ENCODE measurements at regions not wholly inside any gene's neighbourhood (a gene's known extent, or its start where the extent isn't known, plus 50 kb on each side); places are given as distances from the start of the nearest gene placed in this dataset.

DNA sequence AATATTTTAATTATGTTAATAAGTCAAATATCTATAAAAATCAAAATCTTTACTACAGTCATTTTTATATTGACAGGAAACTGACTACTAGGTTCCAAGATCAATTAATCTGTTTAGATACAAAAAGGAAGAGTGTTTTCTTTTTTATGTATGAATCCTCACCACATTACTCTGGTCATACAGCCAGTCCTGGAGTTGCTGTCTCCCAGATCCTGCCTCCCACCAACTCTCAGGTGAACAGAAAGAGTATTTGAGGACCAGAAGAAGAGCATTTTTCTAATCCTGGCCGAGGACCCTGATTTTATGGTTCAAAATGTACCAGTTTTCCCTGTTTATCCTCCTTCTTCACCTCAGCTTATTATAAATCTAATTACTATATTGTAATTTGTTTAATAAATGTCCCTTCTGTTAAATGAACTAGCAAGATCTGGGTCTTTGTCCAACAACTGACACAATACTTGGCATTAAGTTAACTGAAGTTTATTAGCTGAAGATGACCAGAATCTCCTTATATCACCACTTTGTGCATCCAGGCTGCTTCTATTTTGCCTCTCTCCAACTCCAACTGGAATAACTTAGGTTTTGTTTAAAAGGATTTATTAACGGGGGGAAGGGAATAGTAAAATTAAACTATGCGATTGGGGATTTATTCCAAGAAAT is 224.4 kb upstream of the PCDH7 start:
- no peaks in the 10 kb centered on the region for H3K79me2 ChIP-seq (ENCODE audit: control insufficient read depth, insufficient read depth, low read length)
- no peaks in the 10 kb centered on the region for H4K20me1 ChIP-seq (replicated peaks; ENCODE audit: control insufficient read depth, extremely low read depth, insufficient read depth, low read length)
- H3K27me3 ChIP-seq (ENCODE audit: control insufficient read depth in 2 of 2, insufficient read depth in 2 of 2, low read length in 2 of 2), result no peaks in the 10 kb centered on the region
- BruUV-seq (replicated peaks), result no TSS peak
- intact Hi-C loops (cut with micrococcal nuclease) (no loop called here), dilution Hi-C loops (cut with MboI; ENCODE audit: extremely low pct_ligation_motif_present, low sequenced_read_pairs) (no loop called here)
- no peak overlapping the region for H3K4me3 ChIP-seq (replicated peaks in 1 of 3; ENCODE audit: insufficient read depth in 1 of 3, low read depth in 1 of 3, low read length in 3 of 3)
- H3K27ac ChIP-seq (ENCODE audit: insufficient read depth, low read depth, low read length), result no peak overlapping the region
- H3K4me2 ChIP-seq (ENCODE audit: insufficient read depth, low read length), result no peak overlapping the region
- CTCF ChIA-PET, result interaction anchor here (1.5 kb wide), 1 partner anchor 10 kb away, joined by 3 read pairs; no protein-coding TSS in a partner anchor
- DNase-seq (ENCODE audit: low read depth, low spot score), result no peak
- POLR2A ChIA-PET, result no interaction called here
- FAIRE-seq, result no peak
- TF ChIP-seq POLR2AphosphoS5 (IDR thresholded peaks at IDR 0.05; ENCODE audit: insufficient read depth, low read depth, low read length) (no peak), POLR2A (IDR thresholded peaks at IDR 0.05; ENCODE audit: low read depth, low read length) (no peak), EZH2 (IDR thresholded peaks at IDR 0.05; ENCODE audit: borderline replicate concordance, low read depth, low read length, severe bottlenecking) (no peak)
- TF ChIP-seq, protein P1, sequence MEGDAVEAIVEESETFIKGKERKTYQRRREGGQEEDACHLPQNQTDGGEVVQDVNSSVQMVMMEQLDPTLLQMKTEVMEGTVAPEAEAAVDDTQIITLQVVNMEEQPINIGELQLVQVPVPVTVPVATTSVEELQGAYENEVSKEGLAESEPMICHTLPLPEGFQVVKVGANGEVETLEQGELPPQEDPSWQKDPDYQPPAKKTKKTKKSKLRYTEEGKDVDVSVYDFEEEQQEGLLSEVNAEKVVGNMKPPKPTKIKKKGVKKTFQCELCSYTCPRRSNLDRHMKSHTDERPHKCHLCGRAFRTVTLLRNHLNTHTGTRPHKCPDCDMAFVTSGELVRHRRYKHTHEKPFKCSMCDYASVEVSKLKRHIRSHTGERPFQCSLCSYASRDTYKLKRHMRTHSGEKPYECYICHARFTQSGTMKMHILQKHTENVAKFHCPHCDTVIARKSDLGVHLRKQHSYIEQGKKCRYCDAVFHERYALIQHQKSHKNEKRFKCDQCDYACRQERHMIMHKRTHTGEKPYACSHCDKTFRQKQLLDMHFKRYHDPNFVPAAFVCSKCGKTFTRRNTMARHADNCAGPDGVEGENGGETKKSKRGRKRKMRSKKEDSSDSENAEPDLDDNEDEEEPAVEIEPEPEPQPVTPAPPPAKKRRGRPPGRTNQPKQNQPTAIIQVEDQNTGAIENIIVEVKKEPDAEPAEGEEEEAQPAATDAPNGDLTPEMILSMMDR (IDR thresholded peaks at IDR 0.05; ENCODE audit: extremely low read depth in 1 of 2, insufficient read depth in 1 of 2, low read depth in 1 of 2, low read length in 2 of 2), result no peak
- no peaks in the 10 kb centered on the region for H3K4me1 ChIP-seq (ENCODE audit: control insufficient read depth, extremely low read depth, insufficient read depth, low read length)
- H3K36me3 ChIP-seq (ENCODE audit: control insufficient read depth in 2 of 2, extremely low read depth in 1 of 2, insufficient read depth in 2 of 2, low read length in 2 of 2), result no peaks in the 10 kb centered on the region
- H3K9ac ChIP-seq (replicated peaks; ENCODE audit: extremely low read depth, insufficient read depth, low read length), result no peak overlapping the region
- no peaks in the 10 kb centered on the region for H3K9me3 ChIP-seq (replicated peaks; ENCODE audit: control insufficient read depth, insufficient read depth, low read length)
- no peaks in the 10 kb centered on the region for H3K9me1 ChIP-seq (replicated peaks; ENCODE audit: control insufficient read depth, extremely low read depth, insufficient read depth, low read length)
- H2AFZ ChIP-seq (ENCODE audit: low read depth, low read length), result no peak overlapping the region

DNA sequence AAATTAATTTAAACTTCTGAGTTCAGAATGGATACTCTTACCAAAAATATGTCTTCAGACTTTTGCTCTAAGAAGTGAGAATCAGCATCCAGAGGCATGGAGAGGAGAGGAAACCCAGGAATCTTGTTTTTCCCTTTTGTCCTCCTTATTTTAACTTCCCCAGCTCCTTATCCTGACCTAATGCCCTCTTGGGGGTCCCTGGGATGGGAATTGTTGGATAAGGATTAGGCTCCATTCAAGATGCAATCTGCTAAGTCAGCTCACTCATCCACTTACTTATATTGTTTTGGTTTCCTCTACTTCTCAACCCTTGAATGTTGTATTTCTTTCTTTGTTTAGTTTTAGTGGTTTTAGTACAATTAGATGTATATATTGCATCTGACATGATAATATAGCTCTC is 208.4 kb upstream of the PCDH7 start:
- FAIRE-seq (peak; percentile 35), DNase-seq (ENCODE audit: low read depth, low spot score) (no peak)
- BruUV-seq (replicated peaks), result no TSS peak
- Histone ChIP-seq H3K9me3 (replicated peaks; ENCODE audit: control insufficient read depth, insufficient read depth, low read length) (no peaks in the 10 kb centered on the region), H3K4me2 (ENCODE audit: insufficient read depth, low read length) (no peak overlapping the region), H2AFZ (ENCODE audit: low read depth, low read length) (no peak overlapping the region), H3K9me1 (replicated peaks; ENCODE audit: control insufficient read depth, extremely low read depth, insufficient read depth, low read length) (no peaks in the 10 kb centered on the region), H3K36me3 (ENCODE audit: control insufficient read depth in 2 of 2, extremely low read depth in 1 of 2, insufficient read depth in 2 of 2, low read length in 2 of 2) (no peaks in the 10 kb centered on the region), H3K4me3 (replicated peaks in 1 of 3; ENCODE audit: insufficient read depth in 1 of 3, low read depth in 1 of 3, low read length in 3 of 3) (no peak overlapping the region), H3K79me2 (ENCODE audit: control insufficient read depth, insufficient read depth, low read length) (no peaks in the 10 kb centered on the region), H4K20me1 (replicated peaks; ENCODE audit: control insufficient read depth, extremely low read depth, insufficient read depth, low read length) (no peaks in the 10 kb centered on the region), H3K27ac (ENCODE audit: insufficient read depth, low read depth, low read length) (no peak overlapping the region), H3K9ac (replicated peaks; ENCODE audit: extremely low read depth, insufficient read depth, low read length) (no peak overlapping the region), H3K4me1 (ENCODE audit: control insufficient read depth, extremely low read depth, insufficient read depth, low read length) (no peaks in the 10 kb centered on the region), H3K27me3 (ENCODE audit: control insufficient read depth in 2 of 2, insufficient read depth in 2 of 2, low read length in 2 of 2) (no peaks in the 10 kb centered on the region)
- intact Hi-C loops (cut with micrococcal nuclease) (no loop called here), dilution Hi-C loops (cut with MboI; ENCODE audit: extremely low pct_ligation_motif_present, low sequenced_read_pairs) (no loop called here)
- ChIA-PET POLR2A (no interaction called here), CTCF (no interaction called here)
- TF ChIP-seq FOS (IDR thresholded peaks at IDR 0.05; ENCODE audit: borderline replicate concordance, insufficient read depth, low read length) (no peak), POLR2A (IDR thresholded peaks at IDR 0.05; ENCODE audit: low read depth, low read length) (no peak), POLR2AphosphoS5 (IDR thresholded peaks at IDR 0.05; ENCODE audit: insufficient read depth, low read depth, low read length) (no peak), GATA2 (IDR thresholded peaks at IDR 0.05; ENCODE audit: insufficient read depth, insufficient read length, low read depth, low read length) (no peak), MYC (IDR thresholded peaks at IDR 0.05; ENCODE audit: low read depth, low read length) (no peak), EZH2 (IDR thresholded peaks at IDR 0.05; ENCODE audit: borderline replicate concordance, low read depth, low read length, severe bottlenecking) (no peak), JUN (IDR thresholded peaks at IDR 0.05; ENCODE audit: borderline replicate concordance, insufficient read depth, insufficient read length, low read depth) (no peak)
- TF ChIP-seq, protein P2, sequence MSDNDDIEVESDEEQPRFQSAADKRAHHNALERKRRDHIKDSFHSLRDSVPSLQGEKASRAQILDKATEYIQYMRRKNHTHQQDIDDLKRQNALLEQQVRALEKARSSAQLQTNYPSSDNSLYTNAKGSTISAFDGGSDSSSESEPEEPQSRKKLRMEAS (IDR thresholded peaks at IDR 0.05; ENCODE audit: insufficient read depth, insufficient read length), result no peak
- TF ChIP-seq, protein P1 (IDR thresholded peaks at IDR 0.05; ENCODE audit: extremely low read depth in 1 of 2, insufficient read depth in 1 of 2, low read depth in 1 of 2, low read length in 2 of 2), result no peak

Measured in endothelial cell of umbilical vein (primary cell).